Progenitor cell of endocrine pancreas (in vitro differentiated cells): ENCODE measurements at regions not wholly inside any gene's neighbourhood (a gene's known extent, or its start where the extent isn't known, plus 50 kb on each side); places are given as distances from the start of the nearest gene placed in this dataset.

Source experiments
- DNase-seq: peaks from one replicate; pipeline ENCODE4 v3.0.0; 2021; ENCODE audit warnings: low spot score; ENCODE audit not compliant: unreplicated experiment
- H3K27ac Mint-ChIP-seq: 2 replicates; pipeline ENCODE4 v1.8.0; 2021; ENCODE audit warnings: mild to moderate bottlenecking, moderate library complexity, mixed read lengths
- H3K27me3 Mint-ChIP-seq: 2 replicates; pipeline ENCODE4 v1.8.0; 2021; ENCODE audit warnings: mixed read lengths
- H3K36me3 Mint-ChIP-seq: 2 replicates; pipeline ENCODE4 v1.8.0; 2022; ENCODE audit warnings: mixed read lengths; ENCODE audit not compliant: insufficient read depth
- H3K4me1 Mint-ChIP-seq: 2 replicates; pipeline ENCODE4 v1.8.0; 2021; ENCODE audit warnings: low read depth, mixed read lengths
- H3K4me3 Mint-ChIP-seq: 2 replicates; pipeline ENCODE4 v1.8.0; 2021; ENCODE audit warnings: low read depth, mild to moderate bottlenecking, moderate library complexity, mixed read lengths
- H3K9me3 Mint-ChIP-seq: 2 replicates; pipeline ENCODE4 v1.8.0; 2021; ENCODE audit warnings: low read depth, mixed read lengths
- CTCF ChIP-seq: fragments of 200-600 bp; sonication (generic); IDR thresholded peaks from one replicate; pipeline ENCODE4 v1.5.0; 2021; ENCODE audit warnings: antibody characterized with exemption, mild to moderate bottlenecking; ENCODE audit not compliant: unreplicated experiment

DNA sequence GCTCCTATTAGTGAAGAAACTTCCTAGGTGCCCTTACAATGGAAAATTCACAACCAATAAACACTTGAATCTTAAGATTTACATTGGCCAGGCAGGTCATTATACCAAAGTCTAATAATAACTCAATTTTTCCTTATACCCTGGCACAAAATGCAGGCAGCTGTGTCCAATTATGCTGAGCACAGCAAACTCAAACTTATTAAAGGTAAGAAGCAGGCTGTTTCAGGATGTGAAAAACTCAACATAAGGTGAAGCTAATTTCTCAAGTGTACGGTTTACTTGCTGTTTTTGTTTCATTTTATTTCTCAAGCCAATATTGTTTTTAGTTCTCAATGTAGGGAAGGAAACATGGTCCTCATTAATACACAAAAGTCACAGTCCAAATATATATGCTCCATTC is 405.1 kb downstream of the KCTD16 start:
- Mint-ChIP-seq H3K36me3 (peaks cover 3% of the 10 kb centered on the region), H3K27me3 (no peaks in the 10 kb centered on the region), H3K4me1 (no peaks in the 10 kb centered on the region), H3K4me3 (no peak overlapping the region), H3K9me3 (peaks cover 11% of the 10 kb centered on the region), H3K27ac (no peak overlapping the region)
- TF ChIP-seq CTCF: no peak
- no peak for DNase-seq

DNA sequence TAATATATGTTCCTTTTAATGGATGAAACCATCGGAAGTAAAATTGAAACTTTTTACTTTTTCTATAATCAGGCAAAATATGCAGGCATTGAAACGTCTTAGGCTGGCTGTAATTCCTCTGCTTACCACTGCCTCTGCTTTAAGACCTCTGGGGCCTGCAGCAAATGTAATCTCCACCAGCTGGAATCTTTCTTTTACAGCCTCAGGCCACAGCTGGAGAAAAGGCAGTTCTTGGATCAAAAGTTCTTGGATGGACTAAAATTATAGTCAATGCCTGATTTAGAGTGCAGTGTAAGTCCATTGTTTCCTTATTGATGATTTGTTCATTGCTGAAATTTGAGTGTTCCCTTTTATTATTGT is 396.7 kb downstream of the KCTD16 start:
- Mint-ChIP-seq H3K4me1 (no peaks in the 10 kb centered on the region), H3K4me3 (no peak overlapping the region), H3K36me3 (peaks cover 12% of the 10 kb centered on the region), H3K27ac (no peak overlapping the region), H3K27me3 (no peaks in the 10 kb centered on the region), H3K9me3 (peaks cover 31% of the 10 kb centered on the region)
- DNase-seq: no peak
- no peak for TF ChIP-seq CTCF

DNA sequence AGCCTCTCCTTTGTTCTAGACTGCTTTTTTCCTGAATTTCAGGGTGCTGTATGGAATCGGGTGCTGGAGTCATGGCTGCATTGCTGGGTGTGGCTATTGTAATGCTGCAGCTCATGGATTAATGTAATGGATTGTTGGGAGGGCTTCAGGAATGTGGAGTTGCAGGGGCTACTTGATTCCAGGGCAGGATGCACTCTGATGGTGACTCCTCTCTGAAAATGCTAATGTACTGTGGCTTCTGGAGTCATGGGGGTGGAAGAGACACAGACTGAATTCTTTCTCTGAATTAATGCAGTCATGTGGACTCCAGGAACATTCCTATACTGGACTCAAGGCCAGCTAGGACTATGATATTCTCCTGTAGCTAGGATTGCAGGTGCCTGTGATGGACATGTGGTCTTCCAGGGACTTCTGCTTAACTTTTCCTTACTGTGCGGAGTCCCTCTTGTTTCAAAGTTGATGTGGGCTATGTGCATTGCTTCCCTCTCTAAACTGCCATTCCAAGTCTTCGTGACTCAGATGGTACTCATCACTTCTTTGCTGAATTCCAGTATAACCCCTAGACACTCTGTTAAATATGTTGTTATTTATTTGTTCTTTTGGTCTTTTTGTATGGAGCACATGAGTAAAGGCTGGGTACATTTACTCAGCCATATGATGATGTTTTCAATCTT is 396.2 kb downstream of the KCTD16 start:
- Mint-ChIP-seq H3K27me3 (no peaks in the 10 kb centered on the region), H3K27ac (no peak overlapping the region), H3K4me1 (no peaks in the 10 kb centered on the region), H3K36me3 (peaks cover 11% of the 10 kb centered on the region), H3K4me3 (no peak overlapping the region), H3K9me3 (peaks cover 31% of the 10 kb centered on the region)
- TF ChIP-seq CTCF: no peak
- DNase-seq: no peak

DNA sequence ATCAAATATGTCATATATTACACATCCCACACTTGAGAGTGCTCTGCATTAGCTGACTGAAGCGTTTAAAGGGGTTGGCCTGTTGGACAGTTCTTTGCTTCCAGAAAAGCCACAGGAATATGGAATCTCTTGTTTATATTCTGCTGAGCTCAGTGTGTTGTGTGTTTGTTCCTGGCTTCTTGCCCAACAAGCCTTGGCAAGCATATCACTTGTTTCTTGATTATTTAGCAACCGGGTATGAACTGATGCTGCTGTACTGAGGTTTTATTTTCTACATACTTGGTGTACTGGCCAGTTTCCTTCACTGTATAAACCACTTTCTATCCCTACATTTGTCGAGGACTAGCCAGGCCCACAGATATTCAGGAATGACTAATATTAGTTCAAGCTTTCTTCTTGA is 378.9 kb downstream of the KCTD16 start:
- Mint-ChIP-seq H3K4me1 (no peaks in the 10 kb centered on the region), H3K27ac (no peak overlapping the region), H3K9me3 (no peaks in the 10 kb centered on the region), H3K4me3 (no peak overlapping the region), H3K36me3 (no peaks in the 10 kb centered on the region), H3K27me3 (no peaks in the 10 kb centered on the region)
- TF ChIP-seq CTCF: no peak
- DNase-seq: no peak

DNA sequence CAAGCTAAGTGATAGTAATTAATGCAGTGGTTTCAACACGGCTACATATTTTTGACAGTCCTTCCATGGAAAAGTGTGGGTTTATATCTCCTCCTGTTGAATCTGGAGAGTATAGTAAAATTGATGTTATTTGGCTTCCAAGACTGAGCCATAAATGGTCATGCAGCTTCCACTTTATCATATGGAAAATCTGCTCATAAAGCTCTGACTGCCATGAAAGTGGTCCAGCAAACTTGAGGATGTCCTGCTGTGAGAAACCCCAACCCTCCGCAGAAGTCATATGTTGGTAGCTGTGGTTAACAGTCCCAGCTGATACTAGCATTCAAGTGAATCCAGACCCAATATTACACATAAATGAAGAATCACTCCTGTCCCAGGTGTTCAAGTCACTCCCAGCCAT is 378.3 kb downstream of the KCTD16 start:
- H3K36me3 Mint-ChIP-seq: no peaks in the 10 kb centered on the region
- H3K4me1 Mint-ChIP-seq: no peaks in the 10 kb centered on the region
- no peak for TF ChIP-seq CTCF
- no peaks in the 10 kb centered on the region for H3K9me3 Mint-ChIP-seq
- H3K4me3 Mint-ChIP-seq: no peak overlapping the region
- DNase-seq: no peak
- H3K27ac Mint-ChIP-seq: no peak overlapping the region
- H3K27me3 Mint-ChIP-seq: no peaks in the 10 kb centered on the region
